HEK293 (cell line): ENCODE measurements at regions not wholly inside any gene's neighbourhood (a gene's known extent, or its start where the extent isn't known, plus 50 kb on each side); places are given as distances from the start of the nearest gene placed in this dataset.

ENCODE experiments used
- CTCF ChIA-PET: fragments of 350-600 bp; formaldehyde crosslinking; extraction: SDS; loops from one replicate; lab custom pipeline; 2021; ENCODE audit warnings: antibody characterized with exemption; lab: Yijun Ruan, JAX
- POLR2A ChIA-PET: fragments of 300-600 bp; formaldehyde crosslinking; extraction: SDS; loops from one replicate; lab custom pipeline; 2020; ENCODE audit warnings: antibody characterized with exemption, inconsistent platforms; lab: Yijun Ruan, JAX
- H3K27ac ChIP-seq: fragments of 200-500 bp; sonication (Bioruptor generic); 2 replicates; pipeline ENCODE4 v1.5.1; 2014; ENCODE audit warnings: low read depth, low read length, control low read depth, inconsistent platforms; ENCODE audit errors: extremely low read depth
- H3K36me3 ChIP-seq, 2 experiments: fragments of 200-500 bp in 1 of 2; sonication (Bioruptor generic) in 1 of 2; 1 replicate in 1 of 2; 2 replicates in 1 of 2; pipeline ENCODE4 v1.5.1; 2014 to 2017; ENCODE audit warnings: inconsistent platforms in 2 of 2, low read length in 2 of 2; ENCODE audit not compliant: control insufficient read depth in 2 of 2, insufficient read depth in 1 of 2
- H3K4me1 ChIP-seq: fragments of 200-500 bp; sonication (Bioruptor generic); 2 replicates; pipeline ENCODE4 v1.5.1; 2014; ENCODE audit warnings: mild to moderate bottlenecking, low read length, inconsistent platforms; ENCODE audit not compliant: control insufficient read depth, insufficient read depth
- H3K4me3 ChIP-seq: 2 replicates; pipeline ENCODE4 v1.5.1; 2011; ENCODE audit warnings: low read depth, mild to moderate bottlenecking, control low read depth, low read length, moderate library complexity
- H3K9me3 ChIP-seq: fragments of 200-500 bp; sonication (Bioruptor generic); 2 replicates; pipeline ENCODE4 v1.5.1; 2014; ENCODE audit warnings: low read depth, low read length, inconsistent platforms; ENCODE audit not compliant: control insufficient read depth, insufficient read depth
- GFI1B ChIP-seq: fragments of 450-650 bp; formaldehyde crosslinking; IDR thresholded peaks from 2 replicates; pipeline ENCODE4 v1.5.1; 2016; ENCODE audit warnings: missing biosample characterization, missing genetic modification characterization
- GLIS1 ChIP-seq: fragments of 450-650 bp; formaldehyde crosslinking; IDR thresholded peaks from 2 replicates; pipeline ENCODE4 v1.5.1; 2016; ENCODE audit warnings: missing biosample characterization, missing genetic modification characterization
- KLF7 ChIP-seq: fragments of 450-650 bp; formaldehyde crosslinking; IDR thresholded peaks from 2 replicates; pipeline ENCODE4 v1.5.1; 2016; ENCODE audit warnings: missing biosample characterization, missing genetic modification characterization, borderline replicate concordance
- SCRT1 ChIP-seq: fragments of 450-650 bp; formaldehyde crosslinking; IDR thresholded peaks from 2 replicates; pipeline ENCODE4 v1.5.1; 2016; ENCODE audit warnings: missing biosample characterization, missing genetic modification characterization, borderline replicate concordance
- SCRT2 ChIP-seq: fragments of 450-650 bp; formaldehyde crosslinking; IDR thresholded peaks from 2 replicates; pipeline ENCODE4 v1.5.1; 2016; ENCODE audit warnings: missing biosample characterization, missing genetic modification characterization
- SP3 ChIP-seq: fragments of 450-650 bp; formaldehyde crosslinking; IDR thresholded peaks from 2 replicates; pipeline ENCODE4 v1.5.1; 2016; ENCODE audit warnings: missing biosample characterization, missing genetic modification characterization
- YY2 ChIP-seq: fragments of 450-650 bp; formaldehyde crosslinking; IDR thresholded peaks from 2 replicates; pipeline ENCODE4 v1.5.1; 2016; ENCODE audit warnings: missing biosample characterization, missing genetic modification characterization
- ZNF140 ChIP-seq: fragments of 450-650 bp; formaldehyde crosslinking; IDR thresholded peaks from 2 replicates; pipeline ENCODE4 v1.5.1; 2016; ENCODE audit warnings: missing biosample characterization, missing genetic modification characterization
- ZNF221 ChIP-seq: fragments of 450-650 bp; formaldehyde crosslinking; IDR thresholded peaks from 2 replicates; pipeline ENCODE4 v1.5.1; 2017; ENCODE audit warnings: missing biosample characterization, missing genetic modification characterization, borderline replicate concordance
- ZNF274 ChIP-seq, 2 experiments: fragments of 200-500 bp in 1 of 2; fragments of 450-650 bp in 1 of 2; sonication (Bioruptor generic) in 1 of 2; formaldehyde crosslinking in 1 of 2; IDR thresholded peaks; 2 replicates each; pipeline versions ENCODE4 v1.5.1 to v1.6.1; 2014 to 2016; ENCODE audit warnings: borderline replicate concordance in 1 of 2, inconsistent platforms in 1 of 2, low read length in 1 of 2, missing biosample characterization in 1 of 2, missing genetic modification characterization in 1 of 2
- ZNF280C ChIP-seq: fragments of 450-650 bp; formaldehyde crosslinking; IDR thresholded peaks from 2 replicates; pipeline ENCODE4 v1.5.1; 2016; ENCODE audit warnings: missing biosample characterization, missing genetic modification characterization
- ZNF292 ChIP-seq: fragments of 450-650 bp; formaldehyde crosslinking; IDR thresholded peaks from 2 replicates; pipeline ENCODE4 v1.5.1; 2016; ENCODE audit warnings: low read depth, missing biosample characterization, missing genetic modification characterization, borderline replicate concordance
- ZNF302 ChIP-seq: fragments of 450-650 bp; formaldehyde crosslinking; IDR thresholded peaks from 2 replicates; pipeline ENCODE4 v1.5.1; 2016; ENCODE audit warnings: missing biosample characterization, missing genetic modification characterization, low read depth
- ZNF350 ChIP-seq: fragments of 450-650 bp; formaldehyde crosslinking; IDR thresholded peaks from 2 replicates; pipeline ENCODE4 v1.5.0; 2017; ENCODE audit warnings: missing biosample characterization, mild to moderate bottlenecking, missing genetic modification characterization
- ZNF426 ChIP-seq: fragments of 450-650 bp; formaldehyde crosslinking; IDR thresholded peaks from 2 replicates; pipeline ENCODE4 v1.5.1; 2017; ENCODE audit warnings: missing biosample characterization, missing genetic modification characterization, mild to moderate bottlenecking, inconsistent platforms, moderate library complexity
- ZNF48 ChIP-seq: fragments of 450-650 bp; formaldehyde crosslinking; IDR thresholded peaks from 2 replicates; pipeline ENCODE4 v1.5.1; 2016; ENCODE audit warnings: missing biosample characterization, missing genetic modification characterization
- ZNF530 ChIP-seq: fragments of 450-650 bp; formaldehyde crosslinking; IDR thresholded peaks from 2 replicates; pipeline ENCODE4 v1.5.1; 2016; ENCODE audit warnings: low read depth, missing biosample characterization, missing genetic modification characterization
- ZNF610 ChIP-seq: fragments of 450-650 bp; formaldehyde crosslinking; IDR thresholded peaks from 2 replicates; pipeline ENCODE4 v1.5.1; 2016; ENCODE audit warnings: missing biosample characterization, missing genetic modification characterization, borderline replicate concordance
- ZNF621 ChIP-seq: fragments of 450-650 bp; formaldehyde crosslinking; IDR thresholded peaks from 2 replicates; pipeline ENCODE4 v1.5.1; 2017; ENCODE audit warnings: missing biosample characterization, missing genetic modification characterization
- ZNF626 ChIP-seq: fragments of 450-650 bp; sonication (Bioruptor Pico); formaldehyde crosslinking; IDR thresholded peaks from 2 replicates; pipeline ENCODE4 v1.5.1; 2018; ENCODE audit warnings: missing biosample characterization, missing genetic modification characterization, inconsistent platforms
- ZNF701 ChIP-seq: fragments of 450-650 bp; formaldehyde crosslinking; IDR thresholded peaks from 2 replicates; pipeline ENCODE4 v1.5.1; 2016; ENCODE audit warnings: missing biosample characterization, missing genetic modification characterization
- ZNF785 ChIP-seq: fragments of 450-650 bp; formaldehyde crosslinking; IDR thresholded peaks from 2 replicates; pipeline ENCODE4 v1.5.1; 2016; ENCODE audit warnings: missing biosample characterization, missing genetic modification characterization
- ZNF792 ChIP-seq: fragments of 450-650 bp; formaldehyde crosslinking; IDR thresholded peaks from 2 replicates; pipeline ENCODE4 v1.5.1; 2016; ENCODE audit warnings: missing biosample characterization, missing genetic modification characterization
- ZNF843 ChIP-seq: fragments of 450-650 bp; formaldehyde crosslinking; IDR thresholded peaks from 2 replicates; pipeline ENCODE4 v1.5.1; 2016; ENCODE audit warnings: missing biosample characterization, missing genetic modification characterization
- ZSCAN23 ChIP-seq: fragments of 450-650 bp; formaldehyde crosslinking; IDR thresholded peaks from 2 replicates; pipeline ENCODE4 v1.5.1; 2016; ENCODE audit warnings: missing biosample characterization, missing genetic modification characterization
- TF ChIP-seq, protein P1 (sequence below): fragments of 450-650 bp; formaldehyde crosslinking; conservative IDR thresholded peaks from 2 replicates; pipeline ENCODE4 v1.5.1; 2016; ENCODE audit warnings: low read depth, missing biosample characterization, missing genetic modification characterization
- TF ChIP-seq, protein P2 (sequence below): fragments of 450-650 bp; formaldehyde crosslinking; IDR thresholded peaks from 2 replicates; pipeline ENCODE4 v1.5.1; 2017; ENCODE audit warnings: missing biosample characterization, missing genetic modification characterization

- Histone ChIP-seq H3K27ac (no peak overlapping the region), H3K36me3 (no peaks in the 10 kb centered on the region), H3K9me3 (no peaks in the 10 kb centered on the region), H3K4me3 (no peak overlapping the region), H3K4me1 (no peaks in the 10 kb centered on the region)
- TF ChIP-seq ZNF843, result no peak
- no peak for TF ChIP-seq ZNF530
- TF ChIP-seq, protein P1, sequence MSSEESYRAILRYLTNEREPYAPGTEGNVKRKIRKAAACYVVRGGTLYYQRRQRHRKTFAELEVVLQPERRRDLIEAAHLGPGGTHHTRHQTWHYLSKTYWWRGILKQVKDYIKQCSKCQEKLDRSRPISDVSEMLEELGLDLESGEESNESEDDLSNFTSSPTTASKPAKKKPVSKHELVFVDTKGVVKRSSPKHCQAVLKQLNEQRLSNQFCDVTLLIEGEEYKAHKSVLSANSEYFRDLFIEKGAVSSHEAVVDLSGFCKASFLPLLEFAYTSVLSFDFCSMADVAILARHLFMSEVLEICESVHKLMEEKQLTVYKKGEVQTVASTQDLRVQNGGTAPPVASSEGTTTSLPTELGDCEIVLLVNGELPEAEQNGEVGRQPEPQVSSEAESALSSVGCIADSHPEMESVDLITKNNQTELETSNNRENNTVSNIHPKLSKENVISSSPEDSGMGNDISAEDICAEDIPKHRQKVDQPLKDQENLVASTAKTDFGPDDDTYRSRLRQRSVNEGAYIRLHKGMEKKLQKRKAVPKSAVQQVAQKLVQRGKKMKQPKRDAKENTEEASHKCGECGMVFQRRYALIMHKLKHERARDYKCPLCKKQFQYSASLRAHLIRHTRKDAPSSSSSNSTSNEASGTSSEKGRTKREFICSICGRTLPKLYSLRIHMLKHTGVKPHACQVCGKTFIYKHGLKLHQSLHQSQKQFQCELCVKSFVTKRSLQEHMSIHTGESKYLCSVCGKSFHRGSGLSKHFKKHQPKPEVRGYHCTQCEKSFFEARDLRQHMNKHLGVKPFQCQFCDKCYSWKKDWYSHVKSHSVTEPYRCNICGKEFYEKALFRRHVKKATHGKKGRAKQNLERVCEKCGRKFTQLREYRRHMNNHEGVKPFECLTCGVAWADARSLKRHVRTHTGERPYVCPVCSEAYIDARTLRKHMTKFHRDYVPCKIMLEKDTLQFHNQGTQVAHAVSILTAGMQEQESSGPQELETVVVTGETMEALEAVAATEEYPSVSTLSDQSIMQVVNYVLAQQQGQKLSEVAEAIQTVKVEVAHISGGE (tag by site-specific recombination), result no peak
- no peak for TF ChIP-seq ZNF302 (tag by site-specific recombination)
- no peak for TF ChIP-seq ZNF626 (tag by site-specific recombination)
- no peak for TF ChIP-seq SP3
- no peak for TF ChIP-seq SCRT2 (tag by site-specific recombination)
- no peak for TF ChIP-seq ZNF48 (tag by site-specific recombination)
- no peak for TF ChIP-seq ZNF621 (tag by site-specific recombination)
- no peak for TF ChIP-seq ZNF274 (IDR thresholded peaks at IDR 0.05; ENCODE audit: low read length)
- TF ChIP-seq ZNF274 (tag by site-specific recombination; IDR thresholded peaks at IDR 0.05; ENCODE audit: borderline replicate concordance), result no peak
- no peak for TF ChIP-seq ZNF350
- no peak for TF ChIP-seq ZSCAN23 (tag by site-specific recombination)
- no peak for TF ChIP-seq GLIS1 (tag by site-specific recombination)
- no peak for TF ChIP-seq KLF7 (tag by site-specific recombination)
- POLR2A ChIA-PET, result no interaction called here
- CTCF ChIA-PET, result interaction anchor here (0.8 kb wide), 1 partner anchor 17 kb away, joined by 3 read pairs; no protein-coding TSS in a partner anchor
Observed at GRCh38 chr2:208827109-208827508, 420.5 kb downstream of the PTH2R start.

DNA sequence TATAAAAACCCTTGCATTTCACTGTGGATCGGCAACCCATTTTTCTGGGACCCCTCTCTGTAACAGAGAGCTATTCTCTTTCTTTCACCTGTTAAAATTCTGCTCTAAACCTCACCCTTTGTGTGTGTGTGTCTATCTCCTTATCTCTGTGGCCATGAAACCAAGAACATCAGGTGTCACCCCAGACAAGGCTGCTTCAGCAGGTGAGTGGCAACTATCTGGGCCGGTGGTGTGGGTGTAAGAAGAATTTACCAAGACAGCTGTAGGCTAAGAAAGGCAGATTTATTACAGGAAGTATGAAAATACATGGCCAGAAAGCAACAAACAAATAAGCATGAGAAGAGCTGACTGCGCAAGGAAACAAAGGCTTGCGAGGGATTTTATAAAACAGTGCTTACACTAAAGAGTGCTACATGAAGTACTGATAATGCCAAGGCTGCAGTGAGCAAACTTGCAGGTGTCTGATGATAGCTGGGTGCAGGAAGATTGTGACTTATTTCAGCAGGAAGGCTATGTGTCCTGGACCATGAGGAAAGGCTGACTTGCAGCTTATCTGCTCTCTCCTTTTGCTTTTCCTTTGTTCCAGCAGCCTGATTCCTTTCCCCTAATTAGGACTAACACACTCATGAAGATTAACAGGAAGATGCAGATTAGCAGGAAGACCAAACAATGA, 421.1 kb downstream of the PTH2R start:
- H3K36me3 ChIP-seq, result no peaks in the 10 kb centered on the region
- H3K27ac ChIP-seq, result no peak overlapping the region
- ChIA-PET POLR2A (no interaction called here), CTCF (interaction anchor here (0.8 kb wide), 1 partner anchor 18 kb away, joined by 3 read pairs; no protein-coding TSS in a partner anchor)
- TF ChIP-seq SCRT1 (tag by site-specific recombination) (no peak), YY2 (tag by site-specific recombination) (no peak)
- H3K4me3 ChIP-seq, result no peak overlapping the region
- H3K4me1 ChIP-seq, result no peaks in the 10 kb centered on the region
- no peaks in the 10 kb centered on the region for H3K9me3 ChIP-seq

GRCh38 chr2:208830203-208830602, 423.6 kb downstream of the PTH2R start:
- Histone ChIP-seq H3K27ac (no peak overlapping the region), H3K4me3 (no peak overlapping the region), H3K4me1 (no peaks in the 10 kb centered on the region), H3K36me3 (no peaks in the 10 kb centered on the region), H3K9me3 (no peaks in the 10 kb centered on the region)
- ChIA-PET CTCF (no interaction called here), POLR2A (no interaction called here)
- TF ChIP-seq ZNF292, result no peak
- no peak for TF ChIP-seq ZNF426 (tag by site-specific recombination)
- TF ChIP-seq ZNF792, result no peak
- no peak for TF ChIP-seq ZNF701 (tag by site-specific recombination)
- TF ChIP-seq ZNF280C (tag by site-specific recombination), result no peak
- TF ChIP-seq GFI1B (tag by site-specific recombination), result no peak
- TF ChIP-seq, protein P2, sequence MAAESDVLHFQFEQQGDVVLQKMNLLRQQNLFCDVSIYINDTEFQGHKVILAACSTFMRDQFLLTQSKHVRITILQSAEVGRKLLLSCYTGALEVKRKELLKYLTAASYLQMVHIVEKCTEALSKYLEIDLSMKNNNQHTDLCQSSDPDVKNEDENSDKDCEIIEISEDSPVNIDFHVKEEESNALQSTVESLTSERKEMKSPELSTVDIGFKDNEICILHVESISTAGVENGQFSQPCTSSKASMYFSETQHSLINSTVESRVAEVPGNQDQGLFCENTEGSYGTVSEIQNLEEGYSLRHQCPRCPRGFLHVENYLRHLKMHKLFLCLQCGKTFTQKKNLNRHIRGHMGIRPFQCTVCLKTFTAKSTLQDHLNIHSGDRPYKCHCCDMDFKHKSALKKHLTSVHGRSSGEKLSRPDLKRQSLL (tag by site-specific recombination), result no peak
- no peak for TF ChIP-seq ZNF221 (tag by site-specific recombination)
- TF ChIP-seq ZNF140 (tag by site-specific recombination), result no peak
- no peak for TF ChIP-seq ZNF785 (tag by site-specific recombination)
- no peak for TF ChIP-seq ZNF610 (tag by site-specific recombination)
